GM13976 (cell line): ENCODE measurements at regions not wholly inside any gene's neighbourhood (a gene's known extent, or its start where the extent isn't known, plus 50 kb on each side); places are given as distances from the start of the nearest gene placed in this dataset.

Experiments used
- DNase-seq: peaks from one replicate; pipeline ENCODE4 v3.0.0; 2012; ENCODE audit warnings: low spot score
- CTCF ChIP-seq: IDR thresholded peaks from 2 replicates; pipeline ENCODE4 v1.5.1; 2012; ENCODE audit warnings: borderline replicate concordance, mild to moderate bottlenecking; ENCODE audit not compliant: insufficient read depth; ENCODE audit errors: extremely low read depth, missing control alignments, control extremely low read depth
- in situ Hi-C: fragments of 300-500 bp; cut with MboI; formaldehyde crosslinking; loops from one replicate; pipeline ENCODE4 v1.12.0; 2022; ENCODE audit warnings: low sequenced_read_pairs, mixed read lengths, inconsistent platforms; ENCODE audit not compliant: unreplicated experiment

GRCh38 chr1:59064592-59064991, 232.3 kb upstream of the FGGY start:
- in situ Hi-C loops = no loop called here
- TF ChIP-seq CTCF = no peak
- DNase-seq = no peak

GRCh38 chr1:59066236-59066635, 230.7 kb upstream of the FGGY start:
- no peak for DNase-seq
- in situ Hi-C loops = no loop called here
- no peak for TF ChIP-seq CTCF

- no peak for DNase-seq
- in situ Hi-C loops = no loop called here
- TF ChIP-seq CTCF = no peak
Measured at GRCh38 chr1:59070610-59071009, 226.3 kb upstream of the FGGY start.

GRCh38 chr1:59071289-59071688, 225.6 kb upstream of the FGGY start:
- DNase-seq = no peak
- in situ Hi-C loops = no loop called here
- no peak for TF ChIP-seq CTCF

- in situ Hi-C loops = no loop called here
- no peak for DNase-seq
- no peak for TF ChIP-seq CTCF
Measured at GRCh38 chr1:59071876-59072582, 224.9 kb upstream of the FGGY start.

- DNase-seq = no peak
- in situ Hi-C loops = no loop called here
- no peak for TF ChIP-seq CTCF
Measured at GRCh38 chr1:59072583-59072947, 224.3 kb upstream of the FGGY start.
